Coronary artery (tissue), 2 donors: ENCODE measurements at regions not wholly inside any gene's neighbourhood (a gene's known extent, or its start where the extent isn't known, plus 50 kb on each side); places are given as distances from the start of the nearest gene placed in this dataset.

Source experiments
- DNase-seq: peaks from one replicate; pipeline ENCODE4 v3.0.0-alpha.2; 2017; ENCODE audit warnings: low spot score
- H3K27ac ChIP-seq, 2 donors: fragments of 200-600 bp; sonication (generic); one replicate each; pipeline ENCODE4 v1.5.1; 2016 to 2019
- H3K4me3 ChIP-seq: fragments of 200-600 bp; sonication (generic); 2 replicates; pipeline ENCODE4 v1.5.1; 2016; ENCODE audit warnings: mild to moderate bottlenecking, moderate library complexity
- CTCF ChIP-seq: fragments of 200-600 bp; sonication (generic); IDR thresholded peaks from one replicate; pipeline ENCODE4 v1.5.1; 2019; ENCODE audit warnings: antibody characterized with exemption

GRCh38 chr5:96093340-96093739 is 131.7 kb upstream of the ELL2 start:
- Histone ChIP-seq H3K27ac (no peak overlapping the region), H3K4me3 (no peak overlapping the region)
- no peak for DNase-seq
- TF ChIP-seq CTCF: no peak

- no peak overlapping the region for H3K4me3 ChIP-seq
- H3K27ac ChIP-seq: no peak overlapping the region
- no peak for DNase-seq
- TF ChIP-seq CTCF: no peak
These were observed 130.2 kb upstream of the ELL2 start for GRCh38 chr5:96091874-96092273.

- DNase-seq: no peak
- no peak for TF ChIP-seq CTCF
- Histone ChIP-seq H3K4me3 (no peak overlapping the region), H3K27ac (no peak overlapping the region)
These were observed 128.6 kb upstream of the ELL2 start for GRCh38 chr5:96090215-96090614.

GRCh38 chr5:96088706-96089498 is 127.3 kb upstream of the ELL2 start:
- no peak overlapping the region for H3K27ac ChIP-seq
- TF ChIP-seq CTCF: no peak
- no peak for DNase-seq

GRCh38 chr5:96087939-96088338 is 126.3 kb upstream of the ELL2 start:
- no peak overlapping the region for H3K4me3 ChIP-seq
- no peak for DNase-seq
- TF ChIP-seq CTCF: no peak
- no peak overlapping the region for H3K27ac ChIP-seq

More at GRCh38 chr5:96088706-96089498, 127.3 kb upstream of the ELL2 start:
- no peak overlapping the region for H3K4me3 ChIP-seq

- TF ChIP-seq CTCF: no peak
- Histone ChIP-seq H3K27ac (no peak overlapping the region), H3K4me3 (no peak overlapping the region)
- DNase-seq: no peak
These were observed 123.3 kb upstream of the ELL2 start for GRCh38 chr5:96084874-96085506.
